ENCODE measurements at regions not wholly inside any gene's neighbourhood (a gene's known extent, or its start where the extent isn't known, plus 50 kb on each side); places are given as distances from the start of the nearest gene placed in this dataset.
A peak's percentile ranks its signal among the peaks of the same experiment; 100 is the strongest.
"Not testable (repeated sequence)": the region's sequence is repeated elsewhere in the genome, so short reads cannot be mapped to it uniquely, and the experiment has no call there.

- no peak for DNase-seq
- H3K4me3 Mint-ChIP-seq, result no peak overlapping the region
- Histone ChIP-seq H3K4me1 (ENCODE audit: control insufficient read depth, insufficient read depth, low read length, poor library complexity, severe bottlenecking) (peaks cover 11% of the 10 kb centered on the region), H3K4me3 (ENCODE audit: low read depth, low read length) (no peak overlapping the region), H3K27ac (ENCODE audit: insufficient read depth, low read length, poor library complexity, severe bottlenecking) (no peak overlapping the region), H3K9me3 (ENCODE audit: control insufficient read depth in 2 of 2, low read length in 2 of 2) (no peaks in the 10 kb centered on the region), H3K27me3 (ENCODE audit: control insufficient read depth, insufficient read depth, low read length) (no peaks in the 10 kb centered on the region), H3K36me3 (ENCODE audit: control insufficient read depth, insufficient read depth, low read length) (no peaks in the 10 kb centered on the region)
- ATAC-seq (ENCODE audit: low read depth in 2 of 2), result no peak
- H3K36me3 Mint-ChIP-seq, result no peaks in the 10 kb centered on the region
- H3K27ac Mint-ChIP-seq, result peak overlapping the region in 1 of 3 donors; percentile 10
- peaks cover 0 to 2% (median 0%) of the 10 kb centered on the region in 7 donors for H3K9me3 Mint-ChIP-seq
- no peaks in the 10 kb centered on the region for H3K27me3 Mint-ChIP-seq
- peaks cover 6 to 19% (median 10%) of the 10 kb centered on the region in 4 donors for H3K4me1 Mint-ChIP-seq
Measured at GRCh38 chr6:141467041-141467440, 665.7 kb upstream of the GJE1 start.

GRCh38 chr6:141464896-141465295 is 667.8 kb upstream of the GJE1 start:
- peaks cover 6 to 19% (median 10%) of the 10 kb centered on the region in 4 donors for H3K4me1 Mint-ChIP-seq
- Histone ChIP-seq H3K4me3 (ENCODE audit: low read depth, low read length) (no peak overlapping the region), H3K9me3 (ENCODE audit: control insufficient read depth in 2 of 2, low read length in 2 of 2) (no peaks in the 10 kb centered on the region), H3K4me1 (ENCODE audit: control insufficient read depth, insufficient read depth, low read length, poor library complexity, severe bottlenecking) (peaks cover 11% of the 10 kb centered on the region), H3K36me3 (ENCODE audit: control insufficient read depth, insufficient read depth, low read length) (no peaks in the 10 kb centered on the region), H3K27me3 (ENCODE audit: control insufficient read depth, insufficient read depth, low read length) (no peaks in the 10 kb centered on the region), H3K27ac (ENCODE audit: insufficient read depth, low read length, poor library complexity, severe bottlenecking) (no peak overlapping the region)
- no peak for DNase-seq
- H3K27me3 Mint-ChIP-seq, result peaks cover 5% of the 10 kb centered on the region
- peaks cover 0 to 2% (median 0%) of the 10 kb centered on the region in 7 donors for H3K9me3 Mint-ChIP-seq
- H3K36me3 Mint-ChIP-seq, result no peaks in the 10 kb centered on the region
- H3K4me3 Mint-ChIP-seq, result no peak overlapping the region
- ATAC-seq (ENCODE audit: low read depth in 2 of 2), result no peak
- no peak overlapping the region for H3K27ac Mint-ChIP-seq

GRCh38 chr6:141464490-141464889 is 668.2 kb upstream of the GJE1 start:
- DNase-seq (peak in 1 of 3 donors; percentile 47), ATAC-seq (ENCODE audit: low read depth in 2 of 2) (no peak)
- Mint-ChIP-seq H3K36me3 (no peaks in the 10 kb centered on the region), H3K9me3 (peaks cover 0 to 2% (median 0%) of the 10 kb centered on the region in 7 donors), H3K27me3 (peaks cover 5% of the 10 kb centered on the region), H3K4me3 (no peak overlapping the region), H3K27ac (no peak overlapping the region), H3K4me1 (peaks cover 6 to 19% (median 10%) of the 10 kb centered on the region in 4 donors)
- Histone ChIP-seq H3K4me1 (ENCODE audit: control insufficient read depth, insufficient read depth, low read length, poor library complexity, severe bottlenecking) (peaks cover 11% of the 10 kb centered on the region), H3K36me3 (ENCODE audit: control insufficient read depth, insufficient read depth, low read length) (no peaks in the 10 kb centered on the region), H3K4me3 (ENCODE audit: low read depth, low read length) (no peak overlapping the region), H3K27ac (ENCODE audit: insufficient read depth, low read length, poor library complexity, severe bottlenecking) (no peak overlapping the region), H3K27me3 (ENCODE audit: control insufficient read depth, insufficient read depth, low read length) (no peaks in the 10 kb centered on the region), H3K9me3 (ENCODE audit: control insufficient read depth in 2 of 2, low read length in 2 of 2) (no peaks in the 10 kb centered on the region)

GRCh38 chr6:141463237-141463977 is 669.3 kb upstream of the GJE1 start:
- peaks cover 11% of the 10 kb centered on the region for H3K4me1 ChIP-seq (ENCODE audit: control insufficient read depth, insufficient read depth, low read length, poor library complexity, severe bottlenecking)
- Mint-ChIP-seq H3K27me3 (peaks cover 5% of the 10 kb centered on the region), H3K4me1 (peaks cover 6 to 19% (median 10%) of the 10 kb centered on the region in 4 donors), H3K27ac (no peak overlapping the region), H3K36me3 (no peaks in the 10 kb centered on the region), H3K9me3 (peaks cover 0 to 2% (median 0%) of the 10 kb centered on the region in 7 donors), H3K4me3 (no peak overlapping the region)
- ATAC-seq (ENCODE audit: low read depth in 2 of 2), result no peak
- no peak overlapping the region for H3K27ac ChIP-seq (ENCODE audit: insufficient read depth, low read length, poor library complexity, severe bottlenecking)
- no peak overlapping the region for H3K4me3 ChIP-seq (ENCODE audit: low read depth, low read length)
- H3K36me3 ChIP-seq (ENCODE audit: control insufficient read depth, insufficient read depth, low read length), result no peaks in the 10 kb centered on the region
- peak in 1 of 3 donors; percentile 24 for DNase-seq
- no peaks in the 10 kb centered on the region for H3K9me3 ChIP-seq (ENCODE audit: control insufficient read depth in 2 of 2, low read length in 2 of 2)
- no peaks in the 10 kb centered on the region for H3K27me3 ChIP-seq (ENCODE audit: control insufficient read depth, insufficient read depth, low read length)

- Mint-ChIP-seq H3K27me3 (peaks cover 5% of the 10 kb centered on the region), H3K27ac (no peak overlapping the region), H3K36me3 (no peaks in the 10 kb centered on the region), H3K9me3 (peaks cover 0 to 1% (median 0%) of the 10 kb centered on the region in 7 donors), H3K4me3 (no peak overlapping the region), H3K4me1 (peaks cover 5 to 11% (median 8%) of the 10 kb centered on the region in 4 donors)
- Histone ChIP-seq H3K36me3 (ENCODE audit: control insufficient read depth, insufficient read depth, low read length) (no peaks in the 10 kb centered on the region), H3K4me3 (ENCODE audit: low read depth, low read length) (no peak overlapping the region), H3K9me3 (ENCODE audit: control insufficient read depth in 2 of 2, low read length in 2 of 2) (no peaks in the 10 kb centered on the region), H3K4me1 (ENCODE audit: control insufficient read depth, insufficient read depth, low read length, poor library complexity, severe bottlenecking) (peaks cover 11% of the 10 kb centered on the region), H3K27ac (ENCODE audit: insufficient read depth, low read length, poor library complexity, severe bottlenecking) (no peak overlapping the region), H3K27me3 (ENCODE audit: control insufficient read depth, insufficient read depth, low read length) (no peaks in the 10 kb centered on the region)
- DNase-seq, result no peak
- no peak for ATAC-seq (ENCODE audit: low read depth in 2 of 2)
Measured at GRCh38 chr6:141460743-141461484, 671.8 kb upstream of the GJE1 start.

GRCh38 chr6:141460245-141460644 is 672.5 kb upstream of the GJE1 start:
- not testable (repeated sequence) for H3K27me3 Mint-ChIP-seq; H3K4me3 ChIP-seq (ENCODE audit: low read depth, low read length); H3K9me3 Mint-ChIP-seq; H3K27ac ChIP-seq (ENCODE audit: insufficient read depth, low read length, poor library complexity, severe bottlenecking); H3K4me3 Mint-ChIP-seq; H3K27ac Mint-ChIP-seq; ATAC-seq (ENCODE audit: low read depth in 2 of 2); H3K9me3 ChIP-seq (ENCODE audit: control insufficient read depth in 2 of 2, low read length in 2 of 2); H3K27me3 ChIP-seq (ENCODE audit: control insufficient read depth, insufficient read depth, low read length); DNase-seq; H3K36me3 ChIP-seq (ENCODE audit: control insufficient read depth, insufficient read depth, low read length); H3K36me3 Mint-ChIP-seq
- peaks cover 11% of the 10 kb centered on the region for H3K4me1 ChIP-seq (ENCODE audit: control insufficient read depth, insufficient read depth, low read length, poor library complexity, severe bottlenecking)
- peaks cover 3 to 11% (median 8%) of the 10 kb centered on the region in 4 donors for H3K4me1 Mint-ChIP-seq

- not testable (repeated sequence) for H3K27ac Mint-ChIP-seq; H3K4me1 Mint-ChIP-seq; DNase-seq; H3K4me1 ChIP-seq (ENCODE audit: control insufficient read depth, insufficient read depth, low read length, poor library complexity, severe bottlenecking); H3K27me3 ChIP-seq (ENCODE audit: control insufficient read depth, insufficient read depth, low read length); H3K4me3 ChIP-seq (ENCODE audit: low read depth, low read length); H3K9me3 ChIP-seq (ENCODE audit: control insufficient read depth in 2 of 2, low read length in 2 of 2); H3K9me3 Mint-ChIP-seq; H3K36me3 ChIP-seq (ENCODE audit: control insufficient read depth, insufficient read depth, low read length); H3K4me3 Mint-ChIP-seq; H3K27me3 Mint-ChIP-seq; ATAC-seq (ENCODE audit: low read depth in 2 of 2); H3K27ac ChIP-seq (ENCODE audit: insufficient read depth, low read length, poor library complexity, severe bottlenecking); H3K36me3 Mint-ChIP-seq
Measured at GRCh38 chr6:141457984-141458383, 674.7 kb upstream of the GJE1 start.

All from CD4-positive, CD25-positive, alpha-beta regulatory T cell (primary cell).